GM23338 (cell line): ENCODE measurements at regions not wholly inside any gene's neighbourhood (a gene's known extent, or its start where the extent isn't known, plus 50 kb on each side); places are given as distances from the start of the nearest gene placed in this dataset.

ENCODE experiments used
- ATAC-seq: fragments of 200-7000 bp; cut with Tn5 transposase; 3 replicates; pipeline ENCODE4 v1.9.1; 2020
- DNase-seq: peaks from one replicate; pipeline ENCODE4 v3.0.0-alpha.2; 2015; ENCODE audit warnings: low spot score
- H2AFZ ChIP-seq: fragments of 200-600 bp; sonication (generic); 2 replicates; pipeline ENCODE4 v1.8.0; 2016; ENCODE audit warnings: antibody characterized with exemption, mild to moderate bottlenecking, moderate library complexity
- H3F3A ChIP-seq: fragments of 200-600 bp; sonication (generic); replicated peaks from 2 replicates; pipeline ENCODE4 v1.8.0; 2017; ENCODE audit warnings: antibody characterized with exemption, mixed run types, low read depth
- H3K27ac ChIP-seq: fragments of 200-600 bp; sonication (generic); 2 replicates; pipeline ENCODE4 v1.6.1; 2016; ENCODE audit warnings: low read depth
- H3K27me3 ChIP-seq: fragments of 200-600 bp; sonication (generic); 2 replicates; pipeline ENCODE4 v1.8.0; 2016; ENCODE audit warnings: mild to moderate bottlenecking, mixed run types, moderate library complexity; ENCODE audit not compliant: insufficient read depth
- H3K36me3 ChIP-seq: fragments of 200-600 bp; sonication (generic); 2 replicates; pipeline ENCODE4 v1.8.0; 2016; ENCODE audit warnings: mild to moderate bottlenecking; ENCODE audit not compliant: insufficient read depth
- H3K4me1 ChIP-seq: fragments of 200-600 bp; sonication (generic); 2 replicates; pipeline ENCODE4 v1.8.0; 2016; ENCODE audit warnings: mild to moderate bottlenecking, moderate library complexity; ENCODE audit not compliant: insufficient read depth
- H3K4me2 ChIP-seq: fragments of 200-600 bp; sonication (generic); 2 replicates; pipeline ENCODE4 v1.7.1; 2017; ENCODE audit warnings: mixed run types
- H3K4me3 ChIP-seq: fragments of 200-600 bp; sonication (generic); 2 replicates; pipeline ENCODE4 v1.6.1; 2016; ENCODE audit warnings: mixed run types
- H3K79me2 ChIP-seq: fragments of 200-600 bp; sonication (generic); replicated peaks from 2 replicates; pipeline ENCODE4 v1.8.0; 2017; ENCODE audit warnings: mild to moderate bottlenecking; ENCODE audit not compliant: insufficient read depth
- H3K9me2 ChIP-seq: fragments of 200-600 bp; sonication (generic); 2 replicates; pipeline ENCODE4 v1.8.0; 2017; ENCODE audit not compliant: insufficient read depth
- H4K20me1 ChIP-seq: fragments of 200-600 bp; sonication (generic); replicated peaks from 2 replicates; pipeline ENCODE4 v1.8.0; 2017; ENCODE audit warnings: mild to moderate bottlenecking; ENCODE audit not compliant: insufficient read depth
- H3K27ac Mint-ChIP-seq: 2 replicates; pipeline ENCODE4 v1.8.0; 2020; ENCODE audit warnings: inconsistent platforms, mild to moderate bottlenecking, moderate library complexity, mixed read lengths
- H3K27me3 Mint-ChIP-seq: 3 replicates; pipeline ENCODE4 v1.8.0; 2022; ENCODE audit warnings: low read depth, mild to moderate bottlenecking, moderate library complexity, mixed read lengths, inconsistent platforms; ENCODE audit not compliant: insufficient read depth, poor library complexity
- H3K36me3 Mint-ChIP-seq: 3 replicates; pipeline ENCODE4 v1.8.0; 2021; ENCODE audit warnings: low read depth, mild to moderate bottlenecking, inconsistent platforms, moderate library complexity, mixed read lengths
- H3K4me1 Mint-ChIP-seq: 3 replicates; pipeline ENCODE4 v1.8.0; 2020; ENCODE audit warnings: mild to moderate bottlenecking, inconsistent platforms, mixed read lengths
- H3K4me3 Mint-ChIP-seq: 3 replicates; pipeline ENCODE4 v1.8.0; 2021; ENCODE audit warnings: moderate library complexity, mild to moderate bottlenecking, inconsistent platforms, mixed read lengths
- H3K9me3 Mint-ChIP-seq: 3 replicates; pipeline ENCODE4 v1.8.0; 2020; ENCODE audit warnings: moderate library complexity, mild to moderate bottlenecking, inconsistent platforms, mixed read lengths
- CREB1 ChIP-seq: fragments of 250-450 bp; sonication (Bioruptor Pico); IDR thresholded peaks from 2 replicates; pipeline ENCODE4 v1.5.0; 2020; ENCODE audit warnings: low read depth, mild to moderate bottlenecking, moderate library complexity
- CTCF ChIP-seq, 2 experiments: fragments of 200-600 bp in 1 of 2; sonication (generic) in 1 of 2; conservative IDR thresholded peaks; 2 replicates each; pipeline versions ENCODE4 v1.5.1 to v1.6.1; 2016 to 2017; ENCODE audit warnings: antibody characterized with exemption in 2 of 2, low read depth in 2 of 2, mild to moderate bottlenecking in 2 of 2, moderate library complexity in 1 of 2
- EZH2phosphoT487 ChIP-seq: fragments of 200-600 bp; sonication (generic); IDR thresholded peaks from one replicate; pipeline ENCODE4 v1.8.1; 2018; ENCODE audit warnings: antibody characterized with exemption; ENCODE audit not compliant: unreplicated experiment
- JUNB ChIP-seq: IDR thresholded peaks from one replicate; pipeline ENCODE4 v1.6.1; 2016; ENCODE audit warnings: antibody characterized with exemption; ENCODE audit not compliant: unreplicated experiment
- NANOG ChIP-seq: IDR thresholded peaks from 2 replicates; pipeline ENCODE4 v1.6.1; 2016; ENCODE audit warnings: antibody characterized with exemption, borderline replicate concordance
- REST ChIP-seq: IDR thresholded peaks from one replicate; pipeline ENCODE4 v1.6.1; 2018; ENCODE audit warnings: antibody characterized with exemption; ENCODE audit not compliant: unreplicated experiment
- ZNF114 ChIP-seq: fragments of 250-450 bp; sonication (Bioruptor Pico); IDR thresholded peaks from 2 replicates; pipeline ENCODE4 v1.5.0; 2020; ENCODE audit warnings: mild to moderate bottlenecking, moderate library complexity
- ZNF331 ChIP-seq: fragments of 250-450 bp; sonication (Bioruptor Pico); IDR thresholded peaks from 2 replicates; pipeline ENCODE4 v1.5.0; 2020; ENCODE audit warnings: low read depth, mild to moderate bottlenecking, moderate library complexity
- ZNF462 ChIP-seq: fragments of 250-450 bp; sonication (Bioruptor Pico); IDR thresholded peaks from 2 replicates; pipeline ENCODE4 v1.5.0; 2020; ENCODE audit warnings: mild to moderate bottlenecking, moderate library complexity

GRCh38 chr3:135809021-135809634, 156.4 kb upstream of the PPP2R3A start (continued):
- TF ChIP-seq CTCF (conservative IDR thresholded peaks at IDR 0.05; ENCODE audit: low read depth in 2 of 2) (no peak), ZNF462 (no peak), JUNB (no peak), ZNF114 (CRISPR knock-in tag) (no peak)

GRCh38 chr3:135811651-135812050, 153.9 kb upstream of the PPP2R3A start:
- H3K36me3 ChIP-seq, result no peaks in the 10 kb centered on the region
- DNase-seq, result no peak
- no peaks in the 10 kb centered on the region for H3F3A ChIP-seq
- H3K4me3 ChIP-seq, result no peak overlapping the region
- no peaks in the 10 kb centered on the region for H3K79me2 ChIP-seq
- Mint-ChIP-seq H3K4me1 (peaks cover 17% of the 10 kb centered on the region; the same call in 2 of the 3 replicates), H3K4me3 (no peak overlapping the region), H3K27me3 (no peaks in the 10 kb centered on the region), H3K36me3 (no peaks in the 10 kb centered on the region), H3K27ac (no peak overlapping the region), H3K9me3 (no peaks in the 10 kb centered on the region; the same call in 2 of the 3 replicates)
- no peaks in the 10 kb centered on the region for H3K4me1 ChIP-seq
- H3K4me2 ChIP-seq, result no peak overlapping the region
- H3K27ac ChIP-seq, result no peak overlapping the region
- no peak overlapping the region for H2AFZ ChIP-seq
- ATAC-seq, result no peak
- no peaks in the 10 kb centered on the region for H4K20me1 ChIP-seq
- H3K9me2 ChIP-seq, result 0 out of 2 replicates have a peak, but pooled peaks cover 6% of the 10 kb centered on the region
- H3K27me3 ChIP-seq, result no peaks in the 10 kb centered on the region
- TF ChIP-seq CREB1 (CRISPR knock-in tag), result no peak
- TF ChIP-seq NANOG, result no peak
- no peak for TF ChIP-seq EZH2phosphoT487
- no peak for TF ChIP-seq REST
- TF ChIP-seq ZNF331 (CRISPR knock-in tag), result no peak
- no peak for TF ChIP-seq ZNF114 (CRISPR knock-in tag)
- TF ChIP-seq CTCF (conservative IDR thresholded peaks at IDR 0.05; ENCODE audit: low read depth in 2 of 2), result no peak
